Skeletal muscle cell (primary cell): ENCODE measurements at regions not wholly inside any gene's neighbourhood (a gene's known extent, or its start where the extent isn't known, plus 50 kb on each side); places are given as distances from the start of the nearest gene placed in this dataset.

ENCODE experiments used
- DNase-seq: peaks from one replicate; pipeline ENCODE4 v3.0.0-alpha.2; 2010; ENCODE audit warnings: low read depth
- H3K4me3 ChIP-seq: 2 replicates; pipeline ENCODE4 v1.5.1; 2011; ENCODE audit warnings: low read depth, mild to moderate bottlenecking, control low read depth, low read length, moderate library complexity

DNA sequence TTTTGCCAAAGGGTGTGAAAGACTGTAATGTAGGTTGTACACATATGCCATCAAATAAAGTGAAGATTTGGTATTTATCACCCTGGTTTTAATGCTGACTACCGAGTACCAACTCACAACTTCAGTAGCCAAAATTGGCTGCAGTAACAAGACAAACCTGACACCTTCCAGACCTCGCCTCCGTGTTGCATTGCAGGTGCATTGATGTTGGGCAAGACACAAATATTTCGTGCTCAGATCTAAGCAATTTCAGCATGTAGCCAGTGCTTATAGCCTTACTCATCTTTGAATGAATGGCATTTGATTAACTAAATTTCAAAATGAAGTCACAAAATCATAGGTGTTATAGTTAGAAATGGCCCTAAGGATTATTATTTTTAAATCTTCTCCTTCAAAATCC lies 400.2 kb downstream of the SOX2 start:
- no peak for DNase-seq
- no peak overlapping the region for H3K4me3 ChIP-seq

DNA sequence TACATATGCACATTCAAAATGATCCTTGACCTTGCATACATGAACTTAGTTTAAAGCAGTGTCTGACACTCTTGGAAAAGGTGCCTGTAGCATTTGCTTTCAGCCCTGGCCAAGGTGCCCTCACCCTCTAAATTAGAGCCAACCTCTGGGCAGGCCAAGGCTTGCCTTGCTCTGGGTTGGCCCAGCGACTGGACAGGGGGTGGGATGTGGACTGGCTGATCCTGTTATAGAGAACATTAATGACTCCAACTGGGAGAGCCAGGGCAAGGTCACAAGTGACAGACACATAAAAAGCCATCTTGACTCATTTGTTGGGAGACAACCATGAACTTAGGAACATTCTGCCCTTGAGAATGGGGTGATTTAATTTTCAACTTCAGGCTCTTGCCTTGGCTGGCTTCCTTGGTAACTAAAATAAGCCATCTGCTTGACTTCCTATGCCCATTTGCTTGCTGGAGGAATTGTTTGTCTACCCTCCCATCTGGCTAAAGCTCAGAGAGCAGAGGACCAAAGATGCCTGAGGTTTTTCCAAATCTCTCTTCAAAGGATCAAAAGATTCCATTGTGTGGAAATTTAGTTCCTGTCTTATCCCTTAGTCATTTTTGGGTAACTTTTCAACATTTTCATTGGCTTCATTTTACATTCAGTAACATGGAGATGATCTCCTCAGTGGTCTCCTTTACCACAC lies 403.7 kb downstream of the SOX2 start:
- no peak for DNase-seq
- no peak overlapping the region for H3K4me3 ChIP-seq

DNA sequence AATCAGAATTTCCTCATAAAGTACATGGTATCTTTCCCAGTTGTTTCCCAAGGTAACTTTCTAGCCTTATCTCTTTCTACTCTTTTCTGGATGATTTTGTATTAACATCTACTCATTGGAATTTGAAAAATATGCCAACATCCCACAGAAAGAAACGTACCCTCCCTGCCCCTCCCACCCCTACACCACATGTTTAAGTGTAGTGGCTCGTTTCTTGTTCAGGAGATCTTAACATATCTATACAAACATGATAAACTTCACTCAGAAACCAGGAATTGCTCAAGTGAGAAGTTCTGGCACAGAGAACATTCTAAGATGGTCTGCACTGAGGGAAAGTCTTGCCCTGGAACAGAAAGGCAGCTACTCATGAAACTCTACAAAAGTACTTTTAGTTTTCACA lies 404.7 kb downstream of the SOX2 start:
- no peak overlapping the region for H3K4me3 ChIP-seq
- DNase-seq, result no peak

DNA sequence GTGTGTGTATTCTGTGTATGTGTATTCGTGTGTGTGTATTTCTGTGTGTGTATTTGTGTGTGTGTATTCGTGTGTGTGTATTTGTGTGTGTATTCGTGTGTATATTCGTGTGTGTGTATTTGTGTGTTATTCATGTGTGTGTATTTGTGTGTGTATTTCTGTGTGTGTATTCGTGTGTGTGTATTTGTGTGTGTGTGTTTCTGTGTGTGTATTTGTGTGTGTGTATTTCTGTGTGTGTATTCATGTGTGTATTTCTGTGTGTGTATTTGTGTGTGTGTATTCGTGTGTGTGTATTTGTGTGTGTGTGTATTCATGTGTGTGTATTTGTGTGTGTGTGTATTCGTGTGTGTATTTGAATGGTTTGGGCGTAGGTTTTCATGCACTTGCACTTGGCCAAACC lies 405.4 kb downstream of the SOX2 start:
- no peak overlapping the region for H3K4me3 ChIP-seq
- no peak for DNase-seq

DNA sequence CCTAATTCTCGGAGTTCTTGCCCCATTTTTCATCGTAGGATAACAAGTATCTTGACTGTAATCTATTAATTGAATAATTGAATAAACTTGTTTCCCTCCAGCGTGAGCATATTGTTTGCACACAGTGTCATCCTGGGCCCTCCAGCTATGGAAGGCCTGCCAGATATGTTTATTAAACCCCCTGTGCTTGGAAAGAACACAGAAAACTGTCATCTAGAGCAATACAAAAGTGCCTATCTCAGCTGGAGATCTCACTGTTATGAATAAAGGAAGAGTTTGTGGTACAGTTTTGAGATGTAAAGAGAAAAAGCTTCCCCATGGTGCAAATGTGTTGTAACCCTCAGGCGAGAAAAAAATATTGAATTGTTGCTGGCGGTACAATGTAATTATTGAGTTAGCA lies 405.9 kb downstream of the SOX2 start:
- H3K4me3 ChIP-seq, result no peak overlapping the region
- DNase-seq, result no peak

DNA sequence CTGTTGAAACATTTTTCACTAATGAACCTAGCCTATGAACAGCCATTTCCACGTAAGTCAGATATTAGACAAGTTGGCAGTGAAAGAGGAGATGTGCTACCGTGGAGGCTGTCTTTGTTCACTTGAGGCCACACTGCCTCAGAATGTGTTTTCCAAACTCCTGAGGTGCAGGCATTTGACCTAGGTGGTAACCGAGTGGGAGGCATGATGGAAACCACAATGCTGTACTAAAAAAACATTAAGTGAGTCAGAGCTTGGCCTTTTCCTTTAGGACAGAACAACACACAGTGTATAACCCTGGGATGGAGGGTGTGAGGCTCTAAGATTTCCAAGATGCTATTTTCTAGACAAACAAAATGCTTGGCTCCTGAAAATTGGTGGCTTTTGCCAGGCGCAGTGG lies 406.3 kb downstream of the SOX2 start:
- H3K4me3 ChIP-seq, result no peak overlapping the region
- DNase-seq, result peak; percentile 57

DNA sequence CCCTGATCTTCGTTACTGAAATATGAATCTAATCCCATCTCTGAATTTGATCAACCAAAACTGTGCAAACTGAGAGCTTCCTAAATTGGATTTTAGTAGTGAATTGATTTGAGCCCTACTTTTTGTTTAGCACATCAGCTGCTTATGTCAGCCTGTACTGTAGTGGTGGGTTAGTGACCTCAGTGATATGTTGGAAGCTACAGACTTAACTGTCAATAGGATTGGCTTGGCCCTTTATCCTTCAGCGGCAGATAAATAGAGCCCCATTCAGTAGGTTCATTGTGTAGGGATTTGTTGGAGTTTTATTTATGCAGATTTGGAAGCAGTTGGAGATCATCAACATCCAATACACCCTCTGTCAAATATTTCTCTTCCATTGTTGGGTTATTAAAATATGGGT lies 409.7 kb downstream of the SOX2 start:
- no peak for DNase-seq
- no peak overlapping the region for H3K4me3 ChIP-seq

DNA sequence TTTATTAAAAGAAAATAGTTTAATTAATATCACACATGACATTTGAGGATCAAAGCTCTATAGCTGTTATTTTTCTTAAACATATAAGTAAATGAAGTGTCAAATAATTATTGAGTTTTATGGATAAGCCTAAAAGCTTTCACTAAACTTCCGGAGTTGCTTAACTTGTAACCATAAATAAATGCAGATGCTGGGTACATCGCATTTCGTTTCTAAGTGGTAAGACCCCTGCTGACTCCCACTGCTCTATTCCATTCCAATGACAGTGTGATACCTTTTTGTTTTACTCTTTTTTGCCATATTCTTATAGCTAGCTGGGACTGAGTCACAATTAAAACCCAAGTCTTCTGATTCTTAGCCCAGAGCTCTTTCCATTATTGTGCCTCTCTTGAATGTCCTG lies 411.1 kb downstream of the SOX2 start:
- DNase-seq, result no peak
- no peak overlapping the region for H3K4me3 ChIP-seq

DNA sequence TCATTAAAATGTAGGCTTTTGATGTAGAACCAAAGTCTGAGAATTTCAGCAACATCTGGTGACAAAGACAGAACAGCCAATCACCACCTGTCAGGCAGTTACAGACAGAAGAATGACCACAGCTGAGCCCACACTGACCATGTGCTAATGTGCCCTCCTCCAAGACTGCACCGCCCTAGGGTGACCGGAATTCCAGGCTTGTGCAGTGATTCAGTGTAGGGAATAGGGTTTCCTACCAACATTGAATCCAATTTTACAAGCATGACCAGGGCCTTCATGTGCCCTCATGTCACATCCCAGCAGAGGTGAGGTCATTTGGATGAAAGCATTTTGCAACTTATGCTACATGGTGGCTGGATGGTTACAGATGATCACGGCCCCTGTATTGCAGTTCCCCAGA lies 412.5 kb downstream of the SOX2 start:
- H3K4me3 ChIP-seq, result no peak overlapping the region

DNA sequence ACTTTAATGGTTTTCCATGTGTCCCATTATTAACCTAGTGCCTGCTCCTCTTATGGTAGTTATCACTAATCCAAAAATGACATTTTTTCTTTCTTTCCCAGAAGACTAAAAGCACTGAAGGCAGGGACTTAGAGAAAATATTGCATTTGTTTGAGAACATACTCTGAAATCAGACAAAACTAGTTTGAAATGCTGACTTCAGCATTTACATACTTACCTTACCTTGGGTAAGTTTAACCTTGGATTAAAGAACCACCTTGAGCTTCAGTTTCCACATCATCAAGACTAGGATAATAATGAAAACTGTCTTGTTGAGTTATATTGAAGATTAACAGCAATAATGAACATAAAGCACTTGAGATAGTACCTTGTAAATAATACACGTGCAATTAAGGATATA lies 413.0 kb downstream of the SOX2 start:
- DNase-seq, result no peak
- H3K4me3 ChIP-seq, result no peak overlapping the region

More for the DNA sequence above, 412.5 kb downstream of the SOX2 start:
- peak; percentile 20 for DNase-seq

DNA sequence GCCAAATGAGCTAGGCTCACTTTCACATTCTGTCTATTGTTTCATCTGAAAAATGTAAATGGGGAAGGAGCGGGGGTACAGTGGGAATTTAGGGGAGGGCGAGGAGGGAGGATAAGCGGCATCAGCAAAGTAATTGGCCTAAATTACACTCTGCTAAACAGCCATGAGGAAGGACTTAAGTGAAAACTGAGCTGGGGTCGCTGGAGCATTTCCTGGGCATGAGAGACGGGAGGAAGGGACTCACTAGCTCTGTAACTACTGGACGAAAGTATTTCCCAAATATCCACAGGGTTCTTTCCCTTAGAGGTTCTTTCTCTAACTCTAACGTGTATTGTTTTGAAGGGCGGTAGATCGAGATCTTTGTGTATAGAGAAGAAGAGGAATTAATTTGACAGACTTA lies 418.0 kb downstream of the SOX2 start:
- DNase-seq, result no peak
- H3K4me3 ChIP-seq, result no peak overlapping the region

DNA sequence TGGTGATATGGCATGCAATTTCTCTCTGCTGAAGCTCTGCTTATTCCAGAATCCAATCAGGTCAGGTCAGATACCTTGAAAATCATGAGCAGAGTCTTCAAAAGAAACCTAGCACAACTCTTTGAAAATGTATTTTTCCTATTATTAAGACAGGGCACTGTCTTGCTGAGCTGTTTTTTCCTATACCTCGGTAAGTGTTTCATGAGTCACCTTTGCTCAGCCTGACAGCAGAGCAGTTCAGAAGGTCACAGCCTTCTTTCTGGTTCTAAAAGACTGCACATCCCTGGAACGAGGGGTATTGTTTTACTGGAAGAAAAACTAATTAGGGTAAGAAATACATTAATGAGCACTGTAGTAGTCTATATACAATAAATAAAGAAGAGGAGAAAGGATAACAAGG lies 422.0 kb downstream of the SOX2 start:
- no peak for DNase-seq
- H3K4me3 ChIP-seq, result no peak overlapping the region

DNA sequence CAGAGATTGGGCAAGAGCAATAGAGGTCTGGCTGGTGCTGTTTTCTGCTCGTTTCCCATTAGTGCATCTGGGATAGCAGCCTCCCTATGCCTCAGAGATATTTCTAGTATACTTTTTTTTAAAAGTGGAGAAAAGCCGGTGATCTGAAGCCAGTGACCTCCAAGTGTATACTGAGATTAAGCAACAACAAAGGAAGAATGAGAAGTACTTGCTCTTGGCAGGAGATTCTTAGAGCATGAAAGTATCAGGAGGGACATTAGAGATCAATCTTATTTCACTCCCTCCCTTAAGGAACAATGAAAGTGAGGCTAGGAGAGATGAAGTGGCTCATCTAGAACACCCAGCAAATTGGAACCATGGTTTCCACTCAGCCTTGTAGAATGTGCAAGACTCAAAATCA lies 423.3 kb downstream of the SOX2 start:
- DNase-seq, result no peak

DNA sequence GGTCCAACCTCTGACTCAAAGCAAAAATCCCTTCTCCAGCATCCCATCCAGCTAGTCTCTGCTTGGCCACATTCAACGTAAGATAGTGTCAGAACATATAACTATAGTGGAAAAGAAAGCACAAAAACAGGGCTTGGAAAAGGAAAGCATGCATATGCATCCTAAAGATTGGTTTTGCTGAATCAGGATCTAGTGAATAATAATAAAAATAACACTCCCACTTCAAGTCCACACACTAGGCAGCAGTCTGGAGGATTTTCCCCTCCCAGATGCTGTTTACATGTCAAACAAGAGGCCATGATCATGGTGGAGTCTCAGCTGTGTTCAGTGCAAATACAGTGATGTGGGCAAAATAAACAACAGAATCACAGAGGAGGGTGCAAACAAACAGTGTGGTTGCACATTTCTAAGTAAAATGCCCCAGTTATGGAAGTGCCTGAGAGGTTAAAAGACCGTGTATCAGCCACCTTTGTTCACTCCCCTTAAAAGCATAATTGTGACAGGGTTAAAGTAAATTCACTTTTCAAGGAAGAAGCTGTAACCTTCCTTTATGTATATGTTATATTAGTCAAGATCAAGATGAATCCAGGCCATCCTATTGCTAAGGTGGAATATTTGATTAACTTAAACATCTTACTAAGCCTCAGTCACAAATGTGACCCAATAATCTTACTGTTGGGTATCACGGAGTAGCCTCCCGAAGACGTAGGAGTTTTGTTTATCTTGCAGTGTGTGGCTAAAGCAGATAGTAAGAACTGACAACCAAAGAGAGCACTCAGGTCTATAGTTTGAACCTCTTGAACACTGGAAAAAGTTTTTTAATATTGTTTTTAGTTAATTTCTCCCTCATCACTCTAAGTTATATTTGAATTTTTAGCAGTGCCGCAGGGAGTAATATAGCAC lies 424.5 kb downstream of the SOX2 start:
- no peak overlapping the region for H3K4me3 ChIP-seq
- no peak for DNase-seq

More for the DNA sequence above, 423.3 kb downstream of the SOX2 start:
- H3K4me3 ChIP-seq, result no peak overlapping the region

DNA sequence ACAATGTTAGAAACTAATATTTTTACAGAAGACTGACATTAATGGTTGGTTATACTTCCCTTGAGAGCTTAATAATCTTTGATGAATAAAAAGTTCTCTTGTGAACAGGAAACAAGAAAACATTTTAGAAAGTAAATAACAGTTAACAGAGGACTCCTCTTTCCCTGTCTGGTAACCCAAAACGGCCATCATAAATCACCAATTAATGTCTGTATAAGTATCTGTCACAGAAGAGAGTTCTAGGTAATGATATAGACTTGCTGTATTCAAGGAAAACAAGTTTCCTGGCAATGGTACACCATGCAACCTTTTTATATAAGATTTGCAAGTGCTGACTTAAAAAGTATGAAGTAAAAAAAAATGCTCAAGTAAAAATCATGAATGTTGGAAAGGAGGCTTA lies 426.7 kb downstream of the SOX2 start:
- no peak for DNase-seq
- H3K4me3 ChIP-seq, result no peak overlapping the region

DNA sequence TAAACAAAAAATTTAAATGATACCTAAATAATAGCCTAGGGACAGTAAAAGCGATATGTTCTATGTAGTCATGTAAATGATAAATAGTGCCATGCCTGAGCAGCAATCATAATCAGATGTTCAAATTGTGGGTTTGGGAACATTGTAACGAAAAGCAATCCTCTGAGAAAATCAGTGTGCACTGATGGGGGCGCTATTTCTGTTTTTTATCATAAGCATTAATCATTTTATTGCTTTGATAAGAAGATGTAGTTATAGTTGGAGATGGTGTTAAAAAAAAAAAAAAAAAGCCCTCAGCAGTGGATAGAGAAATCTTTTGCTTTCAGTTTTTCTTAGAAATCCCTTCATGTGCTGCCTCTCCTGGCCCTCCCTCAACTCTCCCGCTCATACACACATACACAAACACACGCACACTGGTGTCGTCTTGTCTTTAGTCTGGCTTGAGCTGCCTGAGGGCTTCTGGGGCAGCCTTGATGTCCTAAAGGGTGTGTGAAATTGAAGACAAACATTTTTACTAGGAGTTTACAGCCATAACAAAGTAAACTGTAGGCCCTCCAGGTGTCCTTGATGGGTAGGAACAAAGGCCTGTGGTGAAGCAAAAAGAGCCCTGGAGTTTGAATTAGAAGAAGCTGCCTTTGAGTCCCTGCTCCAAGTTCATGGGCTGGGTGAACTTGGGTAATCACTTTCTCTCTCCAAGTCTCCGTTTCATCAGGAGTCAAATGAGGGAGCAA lies 428.1 kb downstream of the SOX2 start:
- no peak for DNase-seq
- no peak overlapping the region for H3K4me3 ChIP-seq

DNA sequence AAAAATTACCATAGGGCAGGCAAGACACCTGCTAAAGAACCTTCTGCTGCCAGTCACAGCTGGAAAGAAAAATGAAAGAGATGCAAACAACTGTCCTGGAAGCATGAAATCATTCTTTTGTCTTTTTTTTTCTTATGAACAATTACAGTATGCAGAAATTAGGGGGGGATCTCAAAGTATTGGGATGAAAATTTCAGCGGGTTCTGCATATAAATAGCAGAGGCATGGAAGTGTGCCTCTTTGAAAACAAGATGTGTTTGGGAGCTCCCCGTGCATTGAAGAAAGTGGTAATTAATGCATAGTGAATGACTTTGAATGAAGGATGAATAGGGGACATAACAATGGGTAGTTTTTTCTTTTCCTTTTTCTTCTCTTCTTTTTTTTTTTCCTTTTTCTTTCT lies 431.2 kb downstream of the SOX2 start:
- DNase-seq, result no peak
- no peak overlapping the region for H3K4me3 ChIP-seq

DNA sequence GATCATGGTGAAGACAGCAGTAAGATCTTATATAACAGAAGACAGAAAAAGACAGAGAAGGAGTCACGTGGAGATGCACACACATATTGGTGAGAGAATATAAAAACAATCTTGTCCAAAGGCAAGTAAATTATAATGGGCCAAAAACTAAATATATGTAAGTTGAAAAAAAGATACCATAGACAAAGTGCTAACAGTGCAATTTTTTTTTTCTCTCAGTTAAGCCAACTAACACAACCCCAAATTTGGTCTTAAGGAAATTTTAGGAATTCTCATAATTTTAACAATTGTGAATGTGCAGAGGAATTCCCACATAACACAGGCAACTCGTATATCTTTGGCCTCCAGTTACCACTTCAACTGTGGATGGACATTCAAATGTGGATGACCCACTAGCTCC lies 432.2 kb downstream of the SOX2 start:
- DNase-seq, result no peak

DNA sequence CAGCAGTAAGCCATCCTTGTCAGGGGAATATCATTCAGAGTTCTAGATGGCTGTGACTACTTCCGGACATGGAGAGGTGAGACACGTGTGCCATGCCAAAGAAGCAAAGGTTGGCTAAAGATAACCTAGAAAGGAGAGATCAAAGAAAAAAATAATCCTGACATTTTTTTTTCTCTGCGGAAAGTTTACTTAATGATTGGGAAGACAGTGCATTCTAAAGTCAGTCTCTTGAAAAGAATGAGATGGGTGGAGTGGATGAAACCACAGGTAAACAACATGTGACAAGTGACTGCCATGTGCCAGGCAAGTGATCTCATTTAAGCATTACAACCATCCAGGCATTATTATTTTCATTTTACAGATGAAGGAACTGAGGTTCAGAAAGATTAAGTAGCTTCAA lies 436.6 kb downstream of the SOX2 start:
- DNase-seq, result no peak
- no peak overlapping the region for H3K4me3 ChIP-seq

More for the DNA sequence above, 432.2 kb downstream of the SOX2 start:
- no peak overlapping the region for H3K4me3 ChIP-seq

DNA sequence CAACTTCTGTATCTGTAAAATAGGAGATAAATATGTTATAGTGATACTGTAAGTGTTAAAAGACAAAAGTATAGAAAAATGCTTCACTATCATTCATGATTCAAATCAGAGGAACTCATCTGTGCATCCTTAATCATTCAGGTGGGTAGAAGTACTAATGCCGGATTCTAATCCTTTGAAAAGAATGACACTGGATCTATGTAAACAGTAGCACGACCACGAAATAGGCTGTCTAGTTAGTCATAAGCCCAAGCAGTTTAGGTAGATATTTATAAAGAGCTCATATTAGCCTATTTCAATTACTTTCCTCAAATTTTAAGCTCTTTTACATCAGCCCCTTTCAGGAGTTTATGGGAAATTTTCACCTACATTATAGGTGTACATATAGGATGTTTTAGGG lies 437.9 kb downstream of the SOX2 start:
- DNase-seq, result no peak
- no peak overlapping the region for H3K4me3 ChIP-seq
